HG03139 (cell line): ENCODE measurements at regions not wholly inside any gene's neighbourhood (a gene's known extent, or its start where the extent isn't known, plus 50 kb on each side); places are given as distances from the start of the nearest gene placed in this dataset.
A peak's percentile ranks its signal among the peaks of the same experiment; 100 is the strongest.

Experiments used
- ATAC-seq: cut with Tn5 transposase; IDR thresholded peaks from one replicate; pipeline ENCODE4 v1.9.1; 2021; ENCODE audit not compliant: unreplicated experiment

DNA sequence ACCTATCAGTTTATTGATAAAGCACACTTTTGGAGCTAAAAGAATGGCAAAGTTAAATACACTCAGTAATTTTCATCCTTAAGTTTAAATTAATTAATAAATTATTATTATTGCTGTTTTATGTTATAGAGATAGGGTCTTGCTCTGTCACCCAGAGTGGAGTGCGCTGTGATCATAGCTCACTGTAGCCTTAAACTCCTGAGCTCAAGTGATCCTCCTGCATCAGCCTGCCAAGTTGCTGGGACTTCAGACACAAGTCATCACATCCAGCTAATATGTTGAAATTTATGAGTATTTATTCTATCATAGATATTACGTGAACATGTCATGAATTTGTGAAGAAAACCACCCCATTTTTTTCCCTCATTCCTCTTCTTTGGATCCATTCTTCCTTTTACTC, 64.2 kb downstream of the GJA1 start:
- no peak for ATAC-seq

DNA sequence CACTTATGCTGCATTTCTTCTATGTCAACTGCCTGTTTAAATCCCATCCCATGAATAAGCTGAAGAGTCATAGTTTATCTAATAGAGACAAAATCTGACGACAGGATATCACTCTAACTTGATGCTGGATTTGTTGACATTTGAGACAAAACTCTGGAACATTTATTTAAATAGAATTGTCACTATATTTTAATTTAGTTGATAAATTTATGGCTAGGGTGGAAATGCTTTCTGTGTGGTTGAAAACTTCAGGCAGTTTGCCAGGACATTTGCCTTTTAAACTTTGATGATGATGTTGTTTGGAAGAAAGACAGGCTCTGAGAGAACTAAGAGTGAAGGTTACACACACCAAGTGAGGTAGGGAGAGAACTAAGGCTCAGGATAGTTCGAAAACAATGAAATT, 68.1 kb downstream of the GJA1 start:
- no peak for ATAC-seq

DNA sequence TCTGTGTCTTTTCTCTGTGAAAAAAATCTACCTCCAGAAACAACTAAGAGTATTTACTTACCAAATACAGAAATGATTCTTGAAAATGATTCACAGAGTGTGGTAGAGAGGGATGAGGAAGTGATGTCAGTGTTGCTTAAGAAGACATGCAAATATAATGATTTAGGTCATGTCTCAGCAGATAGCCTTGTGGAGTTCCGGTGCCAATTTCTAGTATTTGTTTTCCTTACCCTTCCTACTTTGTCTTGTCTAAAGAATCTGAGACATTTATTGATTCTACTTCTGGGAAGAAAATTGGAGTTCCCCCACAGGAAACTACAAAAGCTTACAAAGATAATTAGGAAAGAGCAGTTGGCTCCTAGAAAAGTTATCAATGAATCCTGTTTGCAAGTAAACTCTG, 68.8 kb downstream of the GJA1 start:
- peak; percentile 78 for ATAC-seq

DNA sequence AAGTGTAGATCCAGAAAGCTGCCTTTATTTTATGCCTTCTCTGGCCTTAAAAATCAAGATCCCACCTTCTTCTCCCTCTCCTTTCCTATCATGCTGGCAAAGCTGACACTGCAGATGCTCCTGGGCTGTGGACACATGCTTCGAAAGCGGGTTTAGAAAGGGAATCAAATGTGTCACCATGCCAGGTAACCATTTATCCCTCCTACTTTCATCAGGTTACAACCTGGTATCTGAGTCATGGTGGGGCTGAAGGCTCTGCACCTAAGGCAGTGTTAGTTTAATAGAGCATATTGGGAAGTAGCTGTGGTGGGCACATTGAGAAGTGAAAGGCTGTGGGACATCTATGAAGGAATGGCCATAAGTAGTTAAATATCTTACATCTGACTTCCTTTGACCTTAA, 69.8 kb downstream of the GJA1 start:
- ATAC-seq = no peak

DNA sequence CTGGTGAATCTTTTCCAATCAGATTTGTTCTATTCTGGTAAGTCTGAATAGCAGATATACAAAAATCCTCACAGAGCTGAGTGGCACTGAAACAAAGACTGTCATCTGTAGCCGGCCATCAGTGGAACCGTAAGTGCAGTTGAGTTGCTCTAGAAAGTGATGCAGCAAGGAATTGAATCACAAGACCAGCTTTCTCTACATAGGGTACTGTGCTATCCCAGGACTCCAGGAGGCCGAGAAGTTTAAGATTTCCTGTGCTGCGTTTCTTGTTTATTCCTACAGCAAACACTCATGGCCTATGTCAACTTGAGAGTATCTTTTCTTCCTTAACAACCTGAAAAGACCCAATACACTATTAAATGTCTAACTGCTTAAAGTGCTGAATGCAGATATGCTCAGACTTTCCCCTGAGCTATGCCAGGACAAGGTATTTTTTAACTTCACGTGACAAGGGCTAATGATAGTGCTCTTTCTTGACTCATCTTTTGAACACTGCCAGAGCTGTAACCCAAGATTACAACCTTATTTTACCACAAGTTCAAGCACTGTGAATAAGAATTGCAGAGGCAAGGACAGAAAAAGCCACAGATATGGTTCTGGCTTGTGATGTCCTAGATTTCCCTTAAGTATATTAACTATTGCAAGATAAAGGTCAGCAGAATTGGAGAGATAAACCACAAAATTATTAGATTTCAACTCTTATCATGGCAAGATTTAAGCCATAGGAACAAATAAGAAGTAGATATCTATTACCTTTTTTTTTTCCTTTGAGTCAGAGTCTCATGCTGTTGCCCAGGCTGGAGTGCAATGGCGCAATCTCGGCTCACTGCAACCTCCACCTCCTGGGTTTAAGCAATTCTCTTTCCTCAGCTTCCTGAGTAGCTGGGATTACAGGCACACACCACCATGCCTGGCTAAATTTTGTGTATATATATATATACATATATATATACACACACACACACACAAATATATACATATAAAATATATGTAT, 71.6 kb downstream of the GJA1 start:
- ATAC-seq = no peak

DNA sequence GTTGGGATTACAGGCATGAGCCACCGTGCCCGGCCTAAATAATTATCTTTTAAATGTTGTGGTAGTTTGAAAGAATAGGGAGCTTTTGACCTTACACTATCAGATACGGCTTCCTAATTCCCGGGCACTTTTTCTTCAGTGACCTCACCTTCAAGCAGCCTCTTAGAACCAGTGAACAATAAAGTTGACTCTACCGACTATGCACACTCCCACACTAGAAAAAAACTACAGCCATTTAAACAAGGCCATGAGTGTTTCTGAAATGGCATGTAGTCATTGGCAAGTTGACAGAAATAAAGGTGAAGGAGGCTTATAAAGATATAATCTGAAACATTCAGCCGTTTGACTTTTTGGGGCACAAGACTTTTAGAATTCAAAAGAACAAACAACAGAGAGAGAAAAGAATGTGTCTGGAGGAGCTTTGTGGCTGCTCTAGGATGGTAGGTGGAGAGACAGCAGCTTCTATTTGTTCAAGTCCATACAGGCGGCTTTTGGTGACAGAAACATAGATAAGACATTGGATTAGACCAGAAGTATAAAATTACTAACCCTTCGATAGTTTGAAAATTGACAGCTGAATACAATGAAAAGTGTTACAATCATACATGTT, 75.2 kb downstream of the GJA1 start:
- no peak for ATAC-seq

DNA sequence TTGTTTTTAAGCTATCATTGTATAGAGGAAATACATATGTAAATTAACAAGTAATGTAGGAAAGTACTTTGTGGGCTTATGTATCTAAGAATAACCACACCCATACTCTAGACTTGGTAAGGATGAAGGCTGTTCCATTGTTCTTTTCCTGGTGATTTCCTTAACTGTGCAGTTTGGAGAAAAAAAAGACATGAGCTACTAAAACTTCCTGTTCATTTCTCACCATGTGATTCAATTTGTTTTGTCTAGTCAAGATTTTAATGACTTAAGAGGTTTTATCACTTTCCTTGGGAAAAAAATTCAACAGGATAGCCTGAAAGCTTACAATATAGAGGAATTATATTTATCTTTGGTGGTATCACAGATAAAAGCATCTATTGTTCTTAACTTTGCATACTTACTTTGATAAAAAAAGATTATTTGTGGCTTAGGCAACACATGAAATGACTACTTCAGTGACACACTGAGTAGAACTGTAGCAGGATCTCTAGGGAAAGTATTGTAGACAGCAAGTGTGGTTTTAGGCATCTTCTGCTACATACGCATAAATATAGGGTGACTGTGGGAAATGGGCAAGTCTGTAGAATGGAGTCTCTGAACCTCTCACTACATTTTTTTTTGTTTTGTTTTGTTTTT, 80.3 kb downstream of the GJA1 start:
- no peak for ATAC-seq

DNA sequence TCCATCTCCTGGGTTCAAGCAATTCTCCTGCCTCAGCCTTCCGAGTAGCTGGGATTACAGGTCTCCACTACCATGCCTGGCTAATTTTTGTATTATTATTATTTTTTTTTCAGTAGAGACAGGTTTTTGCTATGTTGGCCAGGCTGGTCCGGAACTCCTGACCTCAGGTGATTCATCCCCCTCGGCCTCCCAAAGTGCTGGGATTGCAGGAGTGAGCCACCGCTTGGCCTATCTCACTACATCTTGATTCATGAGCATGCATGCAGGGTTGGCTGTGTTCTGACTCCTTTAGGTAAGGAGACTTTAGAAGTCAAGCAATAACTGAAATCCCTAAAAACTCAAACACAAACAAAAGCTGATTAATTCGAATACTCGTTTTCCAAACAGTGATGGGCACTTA, 80.9 kb downstream of the GJA1 start:
- ATAC-seq = no peak

DNA sequence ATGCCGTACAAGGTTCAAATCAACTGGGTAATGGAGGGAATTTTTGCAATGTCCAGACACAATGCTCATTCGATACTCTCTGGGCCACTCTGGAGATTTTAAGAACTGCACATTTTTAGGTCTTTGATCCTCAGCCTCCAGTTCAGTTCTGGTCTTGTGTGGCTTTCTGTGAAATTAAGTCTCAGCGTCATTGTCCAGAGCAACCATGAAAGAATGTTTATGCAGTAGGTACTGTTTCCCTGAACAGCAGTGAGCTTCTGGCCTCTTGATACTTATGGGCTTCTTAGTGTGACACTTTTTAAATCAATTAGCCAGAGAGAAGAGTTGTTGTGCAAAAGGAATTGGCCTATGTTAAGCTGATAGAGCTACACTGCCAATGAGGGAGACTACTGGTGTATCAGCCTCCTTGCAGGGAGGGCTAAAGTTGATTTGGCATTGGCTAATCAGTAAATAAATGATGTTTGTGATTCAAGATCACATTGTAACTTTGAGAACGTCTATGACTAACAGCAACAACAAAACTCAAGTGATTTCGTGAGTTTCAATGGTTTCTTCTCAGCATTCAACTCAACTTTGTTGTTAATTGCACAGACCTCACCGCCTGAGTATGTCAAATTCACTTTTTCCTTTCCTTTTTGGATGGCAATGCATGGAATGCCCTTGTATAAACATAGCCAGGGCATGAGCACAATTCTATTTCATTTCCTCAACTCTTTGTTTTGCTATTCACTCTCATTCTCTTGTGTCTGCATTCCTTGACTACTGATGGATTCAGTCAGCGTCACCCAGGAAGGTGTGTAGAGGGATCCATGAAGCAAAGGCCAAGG, 85.1 kb downstream of the GJA1 start:
- ATAC-seq = no peak

DNA sequence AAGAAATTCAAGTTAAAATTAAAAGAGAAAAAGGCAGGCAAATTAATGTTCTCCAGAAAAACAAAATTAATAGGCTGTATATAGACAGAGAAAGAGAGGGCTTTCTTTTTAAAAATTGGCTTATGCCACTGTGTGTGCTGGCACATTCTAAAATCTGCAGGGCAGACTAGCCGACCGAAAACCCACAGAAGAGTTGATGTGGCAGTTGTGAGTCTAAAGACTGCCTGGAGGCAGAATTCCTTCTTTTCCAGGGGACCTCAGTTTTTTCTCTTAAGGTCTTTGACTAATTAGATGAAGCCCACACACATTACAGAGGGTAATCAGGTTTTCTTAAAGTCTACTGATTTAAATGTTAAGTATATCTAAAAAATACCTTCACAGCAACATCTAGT, 85.7 kb downstream of the GJA1 start:
- ATAC-seq = no peak

DNA sequence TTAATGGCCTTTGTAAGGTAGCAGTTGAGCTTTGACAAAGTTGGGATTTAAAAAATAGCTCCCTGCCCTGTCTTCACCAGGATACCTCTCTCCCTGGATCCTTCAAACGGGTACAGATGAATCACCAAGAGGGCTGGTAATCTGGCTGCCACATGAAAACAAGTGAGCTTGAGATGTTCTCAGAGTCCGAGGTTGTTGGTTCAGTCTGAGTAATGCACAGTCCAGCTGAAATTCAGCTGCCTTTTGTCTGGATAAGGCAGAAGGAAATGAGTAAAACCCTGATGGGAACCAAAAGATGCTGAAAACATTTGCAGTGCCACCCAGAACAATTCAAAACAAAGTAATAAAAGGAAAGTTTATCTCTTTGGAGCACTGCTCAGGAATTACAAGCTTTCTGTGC, 86.8 kb downstream of the GJA1 start:
- no peak for ATAC-seq

DNA sequence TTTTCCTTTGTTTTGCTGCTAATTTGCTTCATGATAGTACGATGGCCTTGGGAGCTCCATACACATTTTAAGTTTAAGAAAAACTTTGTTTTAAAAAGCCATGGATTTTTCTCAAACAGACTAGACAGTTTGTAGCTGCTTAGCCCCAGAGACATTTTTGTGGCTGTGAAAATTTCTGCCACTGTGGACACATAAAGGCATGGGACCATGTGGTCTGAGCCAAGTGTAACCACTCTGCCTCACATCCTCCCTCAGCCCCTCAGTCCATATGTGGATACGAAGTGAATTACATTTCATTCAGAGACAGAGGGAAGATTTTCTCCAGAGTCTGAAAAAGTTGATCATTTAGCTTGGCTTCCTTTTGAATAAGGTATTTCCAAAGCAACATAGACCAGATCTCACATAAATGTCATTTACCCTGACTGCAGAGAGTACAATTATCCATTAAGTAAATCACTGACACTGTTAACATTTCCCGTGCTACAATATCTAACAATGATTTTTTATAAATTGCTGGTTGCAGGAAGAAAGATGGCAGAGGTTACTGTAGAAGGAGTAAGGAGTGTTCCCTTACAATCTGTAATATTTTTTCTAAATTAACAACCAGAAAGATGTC, 87.4 kb downstream of the GJA1 start:
- ATAC-seq = no peak

DNA sequence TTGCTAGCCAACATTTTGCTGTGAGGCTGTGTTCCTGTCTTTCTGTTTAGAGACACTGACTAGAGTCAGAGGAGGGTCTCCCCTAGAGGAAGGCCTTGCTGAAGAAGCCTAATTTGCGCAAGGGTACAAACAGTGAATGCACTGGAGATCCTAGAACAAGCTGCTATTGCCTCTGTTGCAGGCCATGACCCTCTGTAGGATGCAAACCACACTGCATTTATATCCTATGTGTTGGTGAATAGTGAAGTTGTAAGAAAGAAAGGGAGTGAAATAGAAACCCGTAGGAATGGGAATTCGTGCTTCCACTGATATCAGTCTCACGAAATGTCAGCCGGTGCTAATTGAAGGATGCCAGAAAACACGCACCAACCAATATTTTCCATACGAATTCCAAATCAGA, 88.2 kb downstream of the GJA1 start:
- ATAC-seq = no peak

DNA sequence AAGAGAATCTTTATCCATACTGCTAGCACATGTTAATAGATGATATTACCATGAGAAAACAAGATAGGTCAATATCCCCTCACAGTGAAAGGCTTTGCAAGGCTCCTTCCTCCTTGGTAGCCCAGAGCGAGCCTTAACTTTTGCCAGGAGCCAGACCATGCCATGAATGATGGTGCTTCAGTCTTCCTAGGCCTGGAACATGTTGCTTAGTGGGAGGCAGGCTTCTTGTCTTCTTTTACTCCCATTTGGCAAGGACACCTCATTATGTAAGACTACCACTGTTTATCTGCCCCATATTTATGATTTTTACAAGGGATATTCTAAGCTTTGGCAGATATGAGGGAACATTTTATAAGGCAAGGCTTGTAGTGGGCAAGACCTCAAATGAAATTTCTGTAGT, 90.8 kb downstream of the GJA1 start:
- no peak for ATAC-seq

DNA sequence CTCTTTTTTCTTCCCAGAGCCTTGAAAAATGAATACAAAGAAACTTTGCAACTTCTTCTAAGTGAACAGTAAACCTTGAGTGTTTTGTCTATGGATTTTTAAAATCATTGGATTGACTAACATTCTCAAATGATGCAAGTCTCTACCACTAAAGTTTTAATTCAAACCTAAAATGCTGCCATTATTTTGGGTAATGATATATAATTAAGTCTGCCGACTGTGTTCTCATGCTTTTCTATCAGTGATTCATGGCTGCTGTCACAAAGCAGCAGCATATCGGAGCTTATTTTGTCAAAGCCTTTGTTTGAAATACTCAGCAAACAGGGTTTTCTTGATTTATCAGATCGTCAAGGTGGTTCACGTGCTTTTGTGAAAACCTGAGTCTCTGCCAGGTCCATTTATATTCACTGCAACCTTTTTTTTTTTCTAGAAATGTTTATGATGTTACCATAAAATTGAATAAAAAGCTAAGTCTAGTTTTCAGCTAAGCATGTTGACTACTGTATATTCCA, 96.3 kb downstream of the GJA1 start:
- no peak for ATAC-seq

DNA sequence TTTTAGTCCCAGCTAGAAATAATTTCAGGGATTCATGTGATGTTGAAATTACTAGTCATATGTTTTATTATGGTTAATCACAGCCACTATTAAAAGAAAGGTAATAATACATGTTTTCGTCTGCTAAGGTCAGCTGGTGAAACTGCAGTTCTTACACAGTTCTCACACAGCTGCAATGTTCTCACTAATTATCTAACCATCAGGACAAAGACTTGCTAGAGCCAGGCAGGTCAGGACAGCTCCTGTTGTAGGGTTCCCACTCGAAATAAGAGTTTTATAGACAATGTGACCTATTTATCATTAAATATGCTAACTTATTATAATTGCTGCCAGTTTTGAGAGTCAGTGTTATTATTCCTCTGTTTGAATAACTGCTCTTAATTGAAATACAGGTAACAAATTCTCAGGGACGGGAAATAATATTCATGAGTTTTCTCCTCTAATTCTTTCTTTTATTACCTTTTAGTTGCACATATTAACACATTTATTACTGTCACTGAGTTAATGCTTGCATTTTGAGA, 97.9 kb downstream of the GJA1 start:
- ATAC-seq = no peak

DNA sequence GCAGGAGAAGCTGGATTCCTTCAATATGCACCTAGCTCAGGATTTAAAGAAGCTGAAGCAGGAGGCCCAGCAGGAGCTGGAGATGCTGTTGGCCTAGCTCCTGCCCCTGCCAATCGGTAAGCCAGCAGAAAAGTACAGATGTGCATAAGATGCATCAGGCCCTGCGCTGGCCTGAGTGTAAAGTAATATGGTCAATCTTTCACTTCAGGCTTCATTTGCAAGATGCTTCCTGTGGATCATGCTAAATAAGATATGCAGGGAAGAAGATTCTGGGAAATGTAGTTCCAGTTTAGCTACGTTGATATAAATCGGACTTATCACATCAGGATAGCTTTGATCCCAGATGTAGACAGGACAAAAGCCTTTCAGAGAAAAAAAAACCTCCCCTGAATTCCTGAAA, 100.3 kb downstream of the GJA1 start:
- ATAC-seq = no peak

DNA sequence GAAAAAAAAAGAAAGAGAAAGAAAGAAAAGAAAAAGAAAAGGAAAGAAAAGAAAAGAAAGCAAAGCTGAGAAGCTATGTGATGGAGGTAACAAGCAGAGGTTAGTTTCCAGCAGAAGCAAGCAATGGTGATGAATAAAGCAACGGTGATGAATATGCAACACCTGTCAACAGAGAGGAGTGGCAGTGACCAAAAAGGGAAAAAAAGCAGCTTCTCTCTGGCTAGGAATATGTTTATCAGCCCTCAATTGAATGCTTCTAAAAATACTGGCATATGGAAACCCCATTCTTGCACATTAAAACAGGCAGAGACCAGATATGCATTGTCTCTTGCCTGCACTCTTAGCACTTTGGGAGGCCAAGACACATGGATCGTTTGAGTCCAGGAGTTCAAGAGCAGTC, 100.9 kb downstream of the GJA1 start:
- no peak for ATAC-seq

DNA sequence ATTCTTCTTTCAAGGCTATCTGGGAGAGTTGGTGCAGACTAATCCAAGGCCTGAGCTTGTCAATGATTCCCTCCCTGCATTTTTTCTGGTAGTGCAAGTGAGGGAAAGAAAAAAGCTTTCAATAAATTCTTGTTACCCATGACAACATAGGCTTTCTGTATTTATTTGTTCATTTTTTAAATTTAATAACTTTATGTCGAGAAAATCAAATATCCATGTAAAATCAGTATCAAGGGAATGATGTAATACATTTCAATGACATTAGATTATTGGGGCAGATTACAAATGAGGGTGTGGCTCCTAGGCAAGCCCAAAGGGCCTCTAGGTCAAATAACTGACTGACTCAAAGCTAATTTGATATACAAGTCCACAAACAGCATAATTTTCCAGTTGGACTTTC, 104.0 kb downstream of the GJA1 start:
- no peak for ATAC-seq

DNA sequence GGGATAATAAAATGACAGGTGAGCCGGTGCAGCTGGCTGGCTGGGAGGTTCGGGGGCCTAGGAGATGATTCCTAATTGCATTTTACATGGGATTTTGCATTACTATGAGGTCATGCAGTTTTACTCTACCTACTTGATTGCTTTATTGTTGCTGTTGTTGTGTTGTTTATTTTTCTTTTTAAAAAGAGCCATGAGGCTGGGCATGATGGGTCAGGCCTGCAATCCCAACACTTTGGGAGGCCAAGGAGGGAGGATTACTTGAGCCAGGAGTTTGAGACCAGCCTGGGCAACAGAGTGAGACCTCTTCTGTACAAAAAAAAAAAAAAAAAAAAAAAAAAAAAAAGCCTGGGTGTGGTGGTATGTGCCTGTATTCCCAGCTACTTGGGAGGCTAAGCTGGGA, 104.8 kb downstream of the GJA1 start:
- no peak for ATAC-seq
